Breast epithelium (tissue), 4 donors: ENCODE measurements at regions not wholly inside any gene's neighbourhood (a gene's known extent, or its start where the extent isn't known, plus 50 kb on each side); places are given as distances from the start of the nearest gene placed in this dataset.

Source experiments
- DNase-seq, 2 donors: peaks; one replicate each; pipeline ENCODE4 v3.0.0-alpha.2; 2019; ENCODE audit warnings: low spot score in 2 of 2
- H3K27ac ChIP-seq, 2 donors: fragments of 200-600 bp; sonication (generic) in 1 of 2; one replicate each; pipeline ENCODE4 v1.5.1; 2016 to 2019; ENCODE audit warnings: mild to moderate bottlenecking in 1 of 2
- H3K27me3 ChIP-seq, 2 donors: fragments of 200-600 bp; sonication (generic) in 1 of 2; one replicate each; pipeline versions ENCODE4 v1.5.1 to v1.6.0; 2017 to 2019; ENCODE audit warnings: control low read depth in 1 of 2, mild to moderate bottlenecking in 1 of 2
- H3K36me3 ChIP-seq: fragments of 200-600 bp; one replicate; pipeline ENCODE4 v1.5.1; 2019
- H3K4me1 ChIP-seq, 2 donors: fragments of 200-600 bp; sonication (generic); one replicate each; pipeline ENCODE4 v1.5.1; 2016 to 2019; ENCODE audit warnings: control low read depth in 1 of 2
- H3K4me3 ChIP-seq, 3 donors: fragments of 200-600 bp; sonication (generic); 1 replicate in 2 of 3; 2 replicates in 1 of 3; pipeline ENCODE4 v1.5.1; 2016 to 2019; ENCODE audit warnings: mild to moderate bottlenecking in 3 of 3, moderate library complexity in 2 of 3
- H3K9me3 ChIP-seq, 2 donors: fragments of 200-600 bp; sonication (generic) in 1 of 2; one replicate each; pipeline ENCODE4 v1.5.1; 2016 to 2019; ENCODE audit warnings: control low read depth in 1 of 2
- POLR2A ChIP-seq: fragments of 450-650 bp; IDR thresholded peaks from one replicate; pipeline ENCODE4 v1.6.1; 2016; ENCODE audit warnings: antibody characterized with exemption, mild to moderate bottlenecking, moderate library complexity
- POLR2AphosphoS5 ChIP-seq, 3 donors: sonication (generic); formaldehyde crosslinking; IDR thresholded peaks; one replicate each; pipeline ENCODE4 v1.6.1; 2017; ENCODE audit warnings: antibody characterized with exemption in 3 of 3
- intact Hi-C: fragments of 100-400 bp; cut with DNase I; formaldehyde crosslinking; loops from one replicate; pipeline ENCODE4 v1.15.1; 2023; ENCODE audit warnings: low total_unique reads
- TF ChIP-seq, protein P1 (sequence below), 3 donors: fragments of 450-650 bp; IDR thresholded peaks; one replicate each; pipeline ENCODE4 v1.5.1; 2016 to 2017; ENCODE audit warnings: antibody characterized with exemption in 3 of 3, mild to moderate bottlenecking in 3 of 3, moderate library complexity in 3 of 3

DNA sequence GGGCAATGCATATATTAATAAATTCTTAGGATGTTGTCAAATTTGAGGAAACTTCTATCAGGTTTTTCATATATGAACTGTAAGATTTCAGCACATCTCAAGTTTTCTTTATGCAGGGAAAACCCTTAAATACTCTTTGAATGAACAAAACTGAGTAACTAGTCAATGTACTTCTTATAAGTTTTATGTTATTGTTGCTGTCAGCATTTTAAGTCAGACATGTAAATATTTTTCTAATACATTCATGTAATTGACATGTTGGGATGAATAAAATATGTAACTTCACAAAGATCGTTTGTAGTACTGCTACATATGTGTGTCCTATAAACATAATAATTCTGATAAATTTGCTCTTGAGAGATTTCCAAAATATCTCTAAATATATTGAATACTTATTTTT is 109.6 kb downstream of the BMP4 start:
- no peaks in the 10 kb centered on the region for H3K9me3 ChIP-seq
- no peaks in the 10 kb centered on the region for H3K4me1 ChIP-seq
- TF ChIP-seq, protein P1, sequence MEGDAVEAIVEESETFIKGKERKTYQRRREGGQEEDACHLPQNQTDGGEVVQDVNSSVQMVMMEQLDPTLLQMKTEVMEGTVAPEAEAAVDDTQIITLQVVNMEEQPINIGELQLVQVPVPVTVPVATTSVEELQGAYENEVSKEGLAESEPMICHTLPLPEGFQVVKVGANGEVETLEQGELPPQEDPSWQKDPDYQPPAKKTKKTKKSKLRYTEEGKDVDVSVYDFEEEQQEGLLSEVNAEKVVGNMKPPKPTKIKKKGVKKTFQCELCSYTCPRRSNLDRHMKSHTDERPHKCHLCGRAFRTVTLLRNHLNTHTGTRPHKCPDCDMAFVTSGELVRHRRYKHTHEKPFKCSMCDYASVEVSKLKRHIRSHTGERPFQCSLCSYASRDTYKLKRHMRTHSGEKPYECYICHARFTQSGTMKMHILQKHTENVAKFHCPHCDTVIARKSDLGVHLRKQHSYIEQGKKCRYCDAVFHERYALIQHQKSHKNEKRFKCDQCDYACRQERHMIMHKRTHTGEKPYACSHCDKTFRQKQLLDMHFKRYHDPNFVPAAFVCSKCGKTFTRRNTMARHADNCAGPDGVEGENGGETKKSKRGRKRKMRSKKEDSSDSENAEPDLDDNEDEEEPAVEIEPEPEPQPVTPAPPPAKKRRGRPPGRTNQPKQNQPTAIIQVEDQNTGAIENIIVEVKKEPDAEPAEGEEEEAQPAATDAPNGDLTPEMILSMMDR (IDR thresholded peaks at IDR 0.05): no peak
- no peak for TF ChIP-seq POLR2AphosphoS5 (IDR thresholded peaks at IDR 0.05)
- TF ChIP-seq POLR2A: no peak
- no peaks in the 10 kb centered on the region for H3K27me3 ChIP-seq
- no peak overlapping the region for H3K27ac ChIP-seq
- H3K4me3 ChIP-seq: no peak overlapping the region
- no peak for DNase-seq
- intact Hi-C loops: no loop called here
- no peaks in the 10 kb centered on the region for H3K36me3 ChIP-seq

DNA sequence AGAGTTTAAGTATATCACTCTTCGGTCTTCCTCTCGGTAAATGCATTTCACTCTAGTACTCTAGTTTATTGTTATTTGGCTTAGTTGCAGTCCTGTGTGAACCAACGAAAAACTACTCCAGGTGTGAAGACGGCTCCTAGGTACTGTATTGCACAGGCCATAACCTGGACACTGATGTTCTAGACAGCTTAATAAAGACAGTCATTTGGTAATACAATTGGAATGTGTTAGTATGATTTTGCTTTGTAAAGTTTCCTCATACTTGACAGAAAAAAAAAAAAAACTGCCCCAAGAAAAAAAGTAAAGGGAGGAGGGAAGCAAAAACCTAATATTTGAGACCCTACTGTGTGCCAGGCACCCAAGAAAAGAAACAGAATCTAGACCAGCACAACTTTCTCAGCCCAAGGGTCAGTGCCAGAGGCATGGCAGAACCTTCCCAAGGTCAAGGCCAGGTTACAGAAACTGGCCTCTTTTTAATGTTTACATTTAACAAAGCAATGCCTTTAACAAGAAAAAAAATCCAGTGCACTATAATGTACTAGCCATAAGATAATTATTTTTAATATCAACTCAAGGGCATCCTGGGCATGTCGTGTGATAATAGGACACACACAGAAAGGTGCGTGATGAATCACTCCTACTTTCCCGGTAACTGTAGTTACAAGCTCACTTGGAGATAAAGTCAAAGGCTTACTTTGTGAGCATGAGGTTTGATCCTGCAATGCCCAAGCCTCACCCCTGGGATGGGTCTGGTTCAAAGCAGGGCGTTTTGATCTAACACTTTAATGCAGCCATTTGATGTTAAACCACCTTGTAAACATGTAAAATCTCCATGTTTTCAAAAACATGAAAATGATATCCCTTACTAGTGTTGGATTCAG is 110.6 kb downstream of the BMP4 start:
- H3K9me3 ChIP-seq: no peaks in the 10 kb centered on the region
- DNase-seq: no peak
- H3K27me3 ChIP-seq: no peaks in the 10 kb centered on the region
- H3K4me1 ChIP-seq: no peaks in the 10 kb centered on the region
- no peaks in the 10 kb centered on the region for H3K36me3 ChIP-seq
- TF ChIP-seq POLR2AphosphoS5 (IDR thresholded peaks at IDR 0.05): no peak
- TF ChIP-seq POLR2A: no peak
- TF ChIP-seq, protein P1 (IDR thresholded peaks at IDR 0.05): no peak
- no peak overlapping the region for H3K27ac ChIP-seq
- no peak overlapping the region for H3K4me3 ChIP-seq
- intact Hi-C loops: no loop called here

DNA sequence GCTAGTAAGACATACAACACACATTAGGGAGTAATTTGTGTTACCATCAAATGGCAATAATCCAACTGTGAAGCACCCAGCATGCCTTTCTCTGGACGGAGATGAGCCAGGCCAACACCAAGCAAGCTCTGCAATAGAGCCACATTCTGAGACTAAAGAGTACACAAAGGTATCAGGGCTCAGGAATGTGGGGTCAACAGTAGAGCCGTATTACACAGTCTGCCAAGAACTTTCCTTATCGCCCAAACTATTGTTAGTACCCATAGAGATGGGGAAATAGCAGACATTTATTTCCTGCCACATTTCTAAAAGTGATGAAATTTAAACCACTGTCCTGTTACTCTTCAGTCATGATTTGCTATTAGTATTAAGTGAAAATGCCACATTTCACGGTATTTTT is 113.7 kb downstream of the BMP4 start:
- no peak for DNase-seq
- no peaks in the 10 kb centered on the region for H3K36me3 ChIP-seq
- H3K9me3 ChIP-seq: peaks cover 0 to 2% of the 10 kb centered on the region in 2 donors
- H3K4me3 ChIP-seq: no peak overlapping the region
- H3K27ac ChIP-seq: no peak overlapping the region
- H3K27me3 ChIP-seq: no peaks in the 10 kb centered on the region
- no peaks in the 10 kb centered on the region for H3K4me1 ChIP-seq
- intact Hi-C loops: no loop called here
- no peak for TF ChIP-seq POLR2AphosphoS5 (IDR thresholded peaks at IDR 0.05)
- TF ChIP-seq, protein P1 (IDR thresholded peaks at IDR 0.05): no peak
- no peak for TF ChIP-seq POLR2A

DNA sequence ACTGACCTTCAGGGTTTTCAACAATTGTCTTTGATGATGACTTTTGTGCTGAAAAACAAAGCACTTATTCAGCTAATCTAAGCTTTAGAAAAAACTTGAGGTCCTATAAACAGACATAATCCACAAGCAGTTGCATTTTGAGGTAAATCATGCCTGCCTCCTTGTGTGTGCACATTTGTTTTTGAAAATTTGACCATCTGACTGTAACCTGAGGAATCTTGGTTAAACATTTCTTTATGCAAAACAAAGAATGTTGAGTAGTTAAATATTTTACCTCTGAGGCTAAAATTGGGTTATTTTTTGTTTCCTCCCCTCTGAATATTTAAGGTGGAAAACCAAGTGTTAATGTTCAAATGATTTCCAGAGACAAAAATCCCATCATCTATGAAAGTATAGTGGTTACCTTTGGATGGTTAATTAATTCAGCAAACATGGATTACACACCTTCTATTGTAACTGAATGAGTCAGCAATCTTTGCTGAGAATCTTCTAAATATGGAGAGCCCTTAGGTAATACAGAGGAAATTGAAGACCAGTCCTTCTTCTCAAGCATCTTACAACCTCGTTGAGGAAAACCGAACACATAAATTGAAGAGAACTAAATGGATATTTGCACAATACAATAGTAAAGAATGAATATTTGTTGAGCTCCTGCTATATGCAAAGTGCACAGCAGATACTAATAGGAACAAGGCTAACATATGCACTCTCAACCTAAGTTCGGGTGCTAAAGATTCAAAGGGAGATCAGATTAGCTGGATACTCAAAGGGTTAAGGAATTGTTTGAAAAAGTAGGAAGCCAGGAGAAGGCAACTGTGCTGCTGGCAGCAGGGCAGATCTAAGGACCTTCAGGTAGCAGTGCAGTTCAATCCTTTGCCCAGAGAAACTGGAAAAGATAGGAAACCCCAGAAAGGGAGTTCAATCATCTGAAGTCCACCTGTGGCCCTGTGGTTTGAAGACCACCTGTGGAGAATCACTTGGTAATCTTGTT is 115.2 kb downstream of the BMP4 start:
- intact Hi-C loops: no loop called here

More for the DNA sequence above, 115.2 kb downstream of the BMP4 start:
- DNase-seq: no peak
- H3K9me3 ChIP-seq: peaks cover 11 to 13% of the 10 kb centered on the region in 2 donors
- no peak overlapping the region for H3K27ac ChIP-seq
- H3K4me1 ChIP-seq: no peaks in the 10 kb centered on the region
- no peaks in the 10 kb centered on the region for H3K36me3 ChIP-seq
- H3K27me3 ChIP-seq: no peaks in the 10 kb centered on the region
- TF ChIP-seq, protein P1 (IDR thresholded peaks at IDR 0.05): no peak
- TF ChIP-seq POLR2AphosphoS5 (IDR thresholded peaks at IDR 0.05) (no peak), POLR2A (no peak)
- H3K4me3 ChIP-seq: no peak overlapping the region
